Astrocyte (in vitro differentiated cells and primary cell): ENCODE measurements at regions not wholly inside any gene's neighbourhood (a gene's known extent, or its start where the extent isn't known, plus 50 kb on each side); places are given as distances from the start of the nearest gene placed in this dataset.

Experiments
- EZH2 ChIP-seq: IDR thresholded peaks from 2 replicates; pipeline ENCODE4 v1.6.1; 2012; ENCODE audit warnings: mild to moderate bottlenecking, low read length, inconsistent platforms; ENCODE audit not compliant: insufficient read depth
- TF ChIP-seq, protein P1 (sequence below): IDR thresholded peaks from 2 replicates; pipeline ENCODE4 v1.5.1; 2011; ENCODE audit warnings: low read depth, mild to moderate bottlenecking, inconsistent platforms, low read length, moderate library complexity; ENCODE audit not compliant: insufficient read depth

DNA sequence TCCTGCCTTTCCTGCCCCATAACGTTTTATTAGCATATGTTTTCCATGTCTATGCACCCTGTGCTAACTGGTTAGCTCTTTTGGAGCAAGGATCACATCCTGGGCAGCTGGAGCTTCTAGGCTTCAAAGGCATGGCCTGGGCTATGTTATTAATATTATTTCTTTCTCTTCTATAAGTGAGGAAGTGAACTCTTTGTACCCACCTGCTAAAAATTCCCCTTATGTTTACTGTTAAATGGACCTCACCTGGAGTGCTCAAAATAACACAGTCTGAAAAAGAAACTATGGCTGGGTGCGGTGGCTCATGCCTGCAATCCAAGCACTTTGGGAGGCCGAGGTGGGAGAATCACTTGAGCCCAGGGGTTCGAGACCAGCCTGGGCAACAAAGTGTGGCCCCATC, 97.8 kb downstream of the TNFAIP3 start:
- TF ChIP-seq, protein P1, sequence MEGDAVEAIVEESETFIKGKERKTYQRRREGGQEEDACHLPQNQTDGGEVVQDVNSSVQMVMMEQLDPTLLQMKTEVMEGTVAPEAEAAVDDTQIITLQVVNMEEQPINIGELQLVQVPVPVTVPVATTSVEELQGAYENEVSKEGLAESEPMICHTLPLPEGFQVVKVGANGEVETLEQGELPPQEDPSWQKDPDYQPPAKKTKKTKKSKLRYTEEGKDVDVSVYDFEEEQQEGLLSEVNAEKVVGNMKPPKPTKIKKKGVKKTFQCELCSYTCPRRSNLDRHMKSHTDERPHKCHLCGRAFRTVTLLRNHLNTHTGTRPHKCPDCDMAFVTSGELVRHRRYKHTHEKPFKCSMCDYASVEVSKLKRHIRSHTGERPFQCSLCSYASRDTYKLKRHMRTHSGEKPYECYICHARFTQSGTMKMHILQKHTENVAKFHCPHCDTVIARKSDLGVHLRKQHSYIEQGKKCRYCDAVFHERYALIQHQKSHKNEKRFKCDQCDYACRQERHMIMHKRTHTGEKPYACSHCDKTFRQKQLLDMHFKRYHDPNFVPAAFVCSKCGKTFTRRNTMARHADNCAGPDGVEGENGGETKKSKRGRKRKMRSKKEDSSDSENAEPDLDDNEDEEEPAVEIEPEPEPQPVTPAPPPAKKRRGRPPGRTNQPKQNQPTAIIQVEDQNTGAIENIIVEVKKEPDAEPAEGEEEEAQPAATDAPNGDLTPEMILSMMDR: no peak
- TF ChIP-seq EZH2: no peak
